ENCODE measurements at regions not wholly inside any gene's neighbourhood (a gene's known extent, or its start where the extent isn't known, plus 50 kb on each side); places are given as distances from the start of the nearest gene placed in this dataset.

DNA sequence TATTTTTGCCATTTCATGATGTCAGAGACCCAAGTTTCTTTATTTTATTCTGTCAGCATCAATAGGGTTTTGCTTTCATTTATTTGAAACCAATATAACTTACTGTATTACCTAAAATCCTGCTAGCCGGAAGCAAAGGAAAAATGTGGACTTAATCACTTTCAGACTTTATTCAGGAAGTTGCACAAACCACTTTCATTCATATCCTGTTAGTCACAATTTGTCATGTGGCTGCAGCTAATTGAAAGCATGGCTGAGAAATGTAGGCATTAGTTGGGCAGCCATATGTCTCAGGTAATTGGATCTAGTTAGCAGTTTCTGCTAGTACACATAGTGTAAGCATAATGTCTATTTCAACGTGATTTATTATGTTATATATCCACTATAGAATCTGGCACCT, 462.3 kb upstream of the SGO1 start:
- RAD21 ChIA-PET (ENCODE audit: low non-redundant PET in 1 of 2, low total read pairs in 2 of 2, uncharacterized antibody in 2 of 2, unreplicated experiment in 2 of 2), result no interaction called here
- CTCF ChIA-PET, result no interaction called here
- Histone ChIP-seq H3K9ac (ENCODE audit: low read length) (no peak overlapping the region), H3K27ac (ENCODE audit: low read depth, low read length) (no peak overlapping the region), H3K9me3 (ENCODE audit: control insufficient read depth in 1 of 2, insufficient read depth in 1 of 2, low read depth in 1 of 2, low read length in 2 of 2) (peaks cover 7 to 18% of the 10 kb centered on the region in 2 experiments; a peak in 2 of 4 replicates), H3K4me2 (ENCODE audit: low read length) (no peak overlapping the region), H4K20me1 (ENCODE audit: insufficient read depth) (no peaks in the 10 kb centered on the region), H2AFZ (ENCODE audit: low read depth, low read length, poor library complexity, severe bottlenecking) (no peak overlapping the region), H3K4me3 (replicated peaks in 1 of 2; ENCODE audit: low read depth in 1 of 2, low read length in 2 of 2) (no peak overlapping the region), H3K36me3 (ENCODE audit: control insufficient read depth in 1 of 2, insufficient read depth in 2 of 2, low read length in 2 of 2) (no peaks in the 10 kb centered on the region), H3K4me1 (ENCODE audit: control insufficient read depth in 1 of 2, insufficient read depth in 2 of 2, low read length in 2 of 2) (no peaks in the 10 kb centered on the region), H3K9me2 (ENCODE audit: insufficient read depth) (no peaks in the 10 kb centered on the region), H3K27me3 (ENCODE audit: insufficient read depth, low read length) (no peaks in the 10 kb centered on the region), H3K79me2 (ENCODE audit: insufficient read depth, low read length) (no peaks in the 10 kb centered on the region)
- TF ChIP-seq RAD21 (IDR thresholded peaks at IDR 0.05; ENCODE audit: low read depth) (no peak), REST (IDR thresholded peaks at IDR 0.05; ENCODE audit: low read depth) (no peak)
- intact Hi-C loops (cut with micrococcal nuclease), result no loop called here
- POLR2A ChIA-PET, result no interaction called here
- no TSS peak for BruUV-seq (replicated peaks)
- DNase-seq (ENCODE audit: low read depth, low spot score) (no peak), ATAC-seq (no peak)

- H4K20me1 ChIP-seq (ENCODE audit: insufficient read depth), result no peaks in the 10 kb centered on the region
- RAD21 ChIA-PET (ENCODE audit: low non-redundant PET in 1 of 2, low total read pairs in 2 of 2, uncharacterized antibody in 2 of 2, unreplicated experiment in 2 of 2), result no interaction called here
- no TSS peak for BruUV-seq (replicated peaks)
Observed at GRCh38 chr3:20646425-20646824, 460.4 kb upstream of the SGO1 start.

More at GRCh38 chr3:20646425-20646824, 460.4 kb upstream of the SGO1 start:
- POLR2A ChIA-PET, result no interaction called here
- TF ChIP-seq ZFX (IDR thresholded peaks at IDR 0.05), result no peak
- no peak for TF ChIP-seq YY1 (IDR thresholded peaks at IDR 0.05; ENCODE audit: extremely low read depth, insufficient replicate concordance, low read depth, low read length)
- TF ChIP-seq ZNF274 (IDR thresholded peaks at IDR 0.05; ENCODE audit: low read depth, low read length), result no peak
- TF ChIP-seq, protein P1, sequence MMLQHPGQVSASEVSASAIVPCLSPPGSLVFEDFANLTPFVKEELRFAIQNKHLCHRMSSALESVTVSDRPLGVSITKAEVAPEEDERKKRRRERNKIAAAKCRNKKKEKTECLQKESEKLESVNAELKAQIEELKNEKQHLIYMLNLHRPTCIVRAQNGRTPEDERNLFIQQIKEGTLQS (IDR thresholded peaks at IDR 0.05), result no peak
- no peaks in the 10 kb centered on the region for H3K4me1 ChIP-seq (ENCODE audit: control insufficient read depth in 1 of 2, insufficient read depth in 2 of 2, low read length in 2 of 2)
- no peak overlapping the region for H3K27ac ChIP-seq (ENCODE audit: low read depth, low read length)
- no peaks in the 10 kb centered on the region for H3K9me2 ChIP-seq (ENCODE audit: insufficient read depth)
- CTCF ChIA-PET, result no interaction called here
- DNase-seq (ENCODE audit: low read depth, low spot score) (no peak), ATAC-seq (no peak)
- no peaks in the 10 kb centered on the region for H3K36me3 ChIP-seq (ENCODE audit: control insufficient read depth in 1 of 2, insufficient read depth in 2 of 2, low read length in 2 of 2)
- H2AFZ ChIP-seq (ENCODE audit: low read depth, low read length, poor library complexity, severe bottlenecking), result no peak overlapping the region
- intact Hi-C loops (cut with micrococcal nuclease), result no loop called here
- H3K79me2 ChIP-seq (ENCODE audit: insufficient read depth, low read length), result no peaks in the 10 kb centered on the region
- H3K27me3 ChIP-seq (ENCODE audit: insufficient read depth, low read length), result no peaks in the 10 kb centered on the region
- no peak overlapping the region for H3K4me3 ChIP-seq (replicated peaks in 1 of 2; ENCODE audit: low read depth in 1 of 2, low read length in 2 of 2)
- H3K9me3 ChIP-seq (ENCODE audit: control insufficient read depth in 1 of 2, insufficient read depth in 1 of 2, low read depth in 1 of 2, low read length in 2 of 2), result peaks cover 7 to 18% of the 10 kb centered on the region in 2 experiments; a peak in 2 of 4 replicates
- no peak overlapping the region for H3K4me2 ChIP-seq (ENCODE audit: low read length)
- H3K9ac ChIP-seq (ENCODE audit: low read length), result no peak overlapping the region

Measured in HCT116 (cell line).